22Rv1 (cell line): ENCODE measurements at regions not wholly inside any gene's neighbourhood (a gene's known extent, or its start where the extent isn't known, plus 50 kb on each side); places are given as distances from the start of the nearest gene placed in this dataset.

Experiments
- CTCF ChIP-seq: fragments of 450-650 bp; IDR thresholded peaks from 2 replicates; pipeline ENCODE4 v1.5.1; 2017; ENCODE audit warnings: mild to moderate bottlenecking
- ZFX ChIP-seq: fragments of 450-650 bp; IDR thresholded peaks from 2 replicates; pipeline ENCODE4 v1.6.1; 2017; ENCODE audit warnings: antibody characterized with exemption, borderline replicate concordance

GRCh38 chr16:59260892-59261291 lies 526.8 kb upstream of the GOT2 start:
- no peak for TF ChIP-seq CTCF
- no peak for TF ChIP-seq ZFX
